Astrocyte (in vitro differentiated cells and primary cell): ENCODE measurements at regions not wholly inside any gene's neighbourhood (a gene's known extent, or its start where the extent isn't known, plus 50 kb on each side); places are given as distances from the start of the nearest gene placed in this dataset.

Experiments
- EZH2 ChIP-seq: IDR thresholded peaks from 2 replicates; pipeline ENCODE4 v1.6.1; 2012; ENCODE audit warnings: mild to moderate bottlenecking, low read length, inconsistent platforms; ENCODE audit not compliant: insufficient read depth
- TF ChIP-seq, protein P1 (sequence below): IDR thresholded peaks from 2 replicates; pipeline ENCODE4 v1.5.1; 2011; ENCODE audit warnings: low read depth, mild to moderate bottlenecking, inconsistent platforms, low read length, moderate library complexity; ENCODE audit not compliant: insufficient read depth

DNA sequence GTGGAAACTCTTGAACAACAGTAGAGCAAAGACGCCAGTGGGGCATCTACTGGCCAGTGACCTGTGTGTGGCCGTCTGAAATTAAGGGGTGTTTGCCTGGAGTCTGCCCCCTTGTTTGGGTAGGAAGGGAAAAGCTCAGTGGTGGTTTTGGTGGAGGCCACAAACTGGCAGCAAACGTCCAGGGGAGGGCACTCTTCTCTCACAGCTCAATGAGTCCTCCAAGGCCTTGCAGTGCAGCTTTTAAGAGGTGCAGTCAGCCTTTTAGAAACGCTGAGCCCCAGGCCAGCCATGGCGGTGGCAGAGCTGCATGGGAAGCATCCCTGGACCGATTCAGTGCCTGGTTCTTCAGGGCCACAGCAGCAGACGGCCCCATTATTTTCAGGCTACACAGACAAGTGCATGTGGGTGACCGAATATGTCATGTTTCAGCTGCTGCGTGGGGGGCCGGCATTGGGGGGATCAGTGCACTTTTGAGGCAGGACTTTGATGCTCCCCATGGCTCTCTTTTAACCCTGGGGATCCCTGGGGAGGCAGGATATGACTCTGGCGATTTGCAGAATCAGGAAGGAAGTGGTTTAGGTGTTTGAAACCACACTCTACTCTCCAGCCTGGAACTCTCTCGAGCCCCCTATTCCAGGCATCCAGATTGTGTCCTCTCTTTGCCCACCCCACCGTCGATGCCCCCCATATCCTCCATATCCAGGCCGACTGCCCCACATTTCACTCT lies 414.0 kb downstream of the PRDM2 start:
- TF ChIP-seq, protein P1, sequence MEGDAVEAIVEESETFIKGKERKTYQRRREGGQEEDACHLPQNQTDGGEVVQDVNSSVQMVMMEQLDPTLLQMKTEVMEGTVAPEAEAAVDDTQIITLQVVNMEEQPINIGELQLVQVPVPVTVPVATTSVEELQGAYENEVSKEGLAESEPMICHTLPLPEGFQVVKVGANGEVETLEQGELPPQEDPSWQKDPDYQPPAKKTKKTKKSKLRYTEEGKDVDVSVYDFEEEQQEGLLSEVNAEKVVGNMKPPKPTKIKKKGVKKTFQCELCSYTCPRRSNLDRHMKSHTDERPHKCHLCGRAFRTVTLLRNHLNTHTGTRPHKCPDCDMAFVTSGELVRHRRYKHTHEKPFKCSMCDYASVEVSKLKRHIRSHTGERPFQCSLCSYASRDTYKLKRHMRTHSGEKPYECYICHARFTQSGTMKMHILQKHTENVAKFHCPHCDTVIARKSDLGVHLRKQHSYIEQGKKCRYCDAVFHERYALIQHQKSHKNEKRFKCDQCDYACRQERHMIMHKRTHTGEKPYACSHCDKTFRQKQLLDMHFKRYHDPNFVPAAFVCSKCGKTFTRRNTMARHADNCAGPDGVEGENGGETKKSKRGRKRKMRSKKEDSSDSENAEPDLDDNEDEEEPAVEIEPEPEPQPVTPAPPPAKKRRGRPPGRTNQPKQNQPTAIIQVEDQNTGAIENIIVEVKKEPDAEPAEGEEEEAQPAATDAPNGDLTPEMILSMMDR, result peak; percentile 41
- no peak for TF ChIP-seq EZH2
